ENCODE measurements at regions not wholly inside any gene's neighbourhood (a gene's known extent, or its start where the extent isn't known, plus 50 kb on each side); places are given as distances from the start of the nearest gene placed in this dataset.

GRCh38 chr15:100707229-100707628 is 104.8 kb downstream of the ASB7 start:
- TF ChIP-seq RFX5 (IDR thresholded peaks at IDR 0.05; ENCODE audit: low read depth, low read length) (no peak), TAF1 (IDR thresholded peaks at IDR 0.05; ENCODE audit: borderline replicate concordance, low read depth, low read length) (no peak), CBFB (IDR thresholded peaks at IDR 0.05; ENCODE audit: low read depth) (no peak)
- TF ChIP-seq, protein P1, sequence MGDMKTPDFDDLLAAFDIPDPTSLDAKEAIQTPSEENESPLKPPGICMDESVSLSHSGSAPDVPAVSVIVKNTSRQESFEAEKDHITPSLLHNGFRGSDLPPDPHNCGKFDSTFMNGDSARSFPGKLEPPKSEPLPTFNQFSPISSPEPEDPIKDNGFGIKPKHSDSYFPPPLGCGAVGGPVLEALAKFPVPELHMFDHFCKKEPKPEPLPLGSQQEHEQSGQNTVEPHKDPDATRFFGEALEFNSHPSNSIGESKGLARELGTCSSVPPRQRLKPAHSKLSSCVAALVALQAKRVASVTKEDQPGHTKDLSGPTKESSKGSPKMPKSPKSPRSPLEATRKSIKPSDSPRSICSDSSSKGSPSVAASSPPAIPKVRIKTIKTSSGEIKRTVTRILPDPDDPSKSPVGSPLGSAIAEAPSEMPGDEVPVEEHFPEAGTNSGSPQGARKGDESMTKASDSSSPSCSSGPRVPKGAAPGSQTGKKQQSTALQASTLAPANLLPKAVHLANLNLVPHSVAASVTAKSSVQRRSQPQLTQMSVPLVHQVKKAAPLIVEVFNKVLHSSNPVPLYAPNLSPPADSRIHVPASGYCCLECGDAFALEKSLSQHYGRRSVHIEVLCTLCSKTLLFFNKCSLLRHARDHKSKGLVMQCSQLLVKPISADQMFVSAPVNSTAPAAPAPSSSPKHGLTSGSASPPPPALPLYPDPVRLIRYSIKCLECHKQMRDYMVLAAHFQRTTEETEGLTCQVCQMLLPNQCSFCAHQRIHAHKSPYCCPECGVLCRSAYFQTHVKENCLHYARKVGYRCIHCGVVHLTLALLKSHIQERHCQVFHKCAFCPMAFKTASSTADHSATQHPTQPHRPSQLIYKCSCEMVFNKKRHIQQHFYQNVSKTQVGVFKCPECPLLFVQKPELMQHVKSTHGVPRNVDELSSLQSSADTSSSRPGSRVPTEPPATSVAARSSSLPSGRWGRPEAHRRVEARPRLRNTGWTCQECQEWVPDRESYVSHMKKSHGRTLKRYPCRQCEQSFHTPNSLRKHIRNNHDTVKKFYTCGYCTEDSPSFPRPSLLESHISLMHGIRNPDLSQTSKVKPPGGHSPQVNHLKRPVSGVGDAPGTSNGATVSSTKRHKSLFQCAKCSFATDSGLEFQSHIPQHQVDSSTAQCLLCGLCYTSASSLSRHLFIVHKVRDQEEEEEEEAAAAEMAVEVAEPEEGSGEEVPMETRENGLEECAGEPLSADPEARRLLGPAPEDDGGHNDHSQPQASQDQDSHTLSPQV (IDR thresholded peaks at IDR 0.05), result no peak
- TF ChIP-seq, protein P2, sequence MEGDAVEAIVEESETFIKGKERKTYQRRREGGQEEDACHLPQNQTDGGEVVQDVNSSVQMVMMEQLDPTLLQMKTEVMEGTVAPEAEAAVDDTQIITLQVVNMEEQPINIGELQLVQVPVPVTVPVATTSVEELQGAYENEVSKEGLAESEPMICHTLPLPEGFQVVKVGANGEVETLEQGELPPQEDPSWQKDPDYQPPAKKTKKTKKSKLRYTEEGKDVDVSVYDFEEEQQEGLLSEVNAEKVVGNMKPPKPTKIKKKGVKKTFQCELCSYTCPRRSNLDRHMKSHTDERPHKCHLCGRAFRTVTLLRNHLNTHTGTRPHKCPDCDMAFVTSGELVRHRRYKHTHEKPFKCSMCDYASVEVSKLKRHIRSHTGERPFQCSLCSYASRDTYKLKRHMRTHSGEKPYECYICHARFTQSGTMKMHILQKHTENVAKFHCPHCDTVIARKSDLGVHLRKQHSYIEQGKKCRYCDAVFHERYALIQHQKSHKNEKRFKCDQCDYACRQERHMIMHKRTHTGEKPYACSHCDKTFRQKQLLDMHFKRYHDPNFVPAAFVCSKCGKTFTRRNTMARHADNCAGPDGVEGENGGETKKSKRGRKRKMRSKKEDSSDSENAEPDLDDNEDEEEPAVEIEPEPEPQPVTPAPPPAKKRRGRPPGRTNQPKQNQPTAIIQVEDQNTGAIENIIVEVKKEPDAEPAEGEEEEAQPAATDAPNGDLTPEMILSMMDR (IDR thresholded peaks at IDR 0.05 in 2 of 3, conservative IDR thresholded peaks at IDR 0.05 in 1 of 3; ENCODE audit: control insufficient read depth in 2 of 3, extremely low read depth in 1 of 3, insufficient read depth in 1 of 3, low read depth in 3 of 3, low read length in 3 of 3), result no peak

Data from GM12878 (cell line).